NCI-H187 (cell line): ENCODE measurements at regions not wholly inside any gene's neighbourhood (a gene's known extent, or its start where the extent isn't known, plus 50 kb on each side); places are given as distances from the start of the nearest gene placed in this dataset.
"Not testable (repeated sequence)": the region's sequence is repeated elsewhere in the genome, so short reads cannot be mapped to it uniquely, and the experiment has no call there.

Experiments
- DNase-seq, 2 experiments: peaks; one replicate each; lab custom pipeline; 2025; lab: John Stamatoyannopoulos, UW

GRCh38 chr5:32534041-32534440 is 51.3 kb upstream of the SUB1 start:
- DNase-seq: no peak

GRCh38 chr5:32531885-32532520 is 53.4 kb upstream of the SUB1 start:
- no peak for DNase-seq

- not testable (repeated sequence) for DNase-seq
Observed at GRCh38 chr5:32527321-32527720, 58.0 kb upstream of the SUB1 start.

GRCh38 chr5:32526810-32527209 is 58.5 kb upstream of the SUB1 start:
- no peak for DNase-seq

- no peak for DNase-seq
Observed at GRCh38 chr5:32523625-32524024, 61.7 kb upstream of the SUB1 start.

- no peak for DNase-seq
Observed at GRCh38 chr5:32522429-32523143, 62.8 kb upstream of the SUB1 start.

- no peak for DNase-seq
Observed at GRCh38 chr5:32521481-32521880, 63.9 kb upstream of the SUB1 start.

GRCh38 chr5:32520972-32521371 is 64.4 kb upstream of the SUB1 start:
- no peak for DNase-seq

- DNase-seq: no peak
Observed at GRCh38 chr5:32520356-32520755, 65.0 kb upstream of the SUB1 start.

GRCh38 chr5:32519508-32519907 is 65.8 kb upstream of the SUB1 start:
- DNase-seq: no peak

GRCh38 chr5:32514806-32515205 is 70.3 kb upstream of the ZFR start:
- no peak for DNase-seq

- DNase-seq: no peak
Observed at GRCh38 chr5:32512926-32513325, 68.4 kb upstream of the ZFR start.

GRCh38 chr5:32511776-32512374 is 67.3 kb upstream of the ZFR start:
- no peak for DNase-seq

GRCh38 chr5:32510860-32511259 is 66.3 kb upstream of the ZFR start:
- no peak for DNase-seq

GRCh38 chr5:32508806-32509805 is 64.6 kb upstream of the ZFR start:
- DNase-seq: no peak

- no peak for DNase-seq
Observed at GRCh38 chr5:32507738-32508434, 63.3 kb upstream of the ZFR start.

GRCh38 chr5:32506799-32507198 is 62.3 kb upstream of the ZFR start:
- no peak for DNase-seq

GRCh38 chr5:32506201-32506661 is 61.7 kb upstream of the ZFR start:
- DNase-seq: peak; percentile 18 to 45

GRCh38 chr5:32505756-32506155 is 61.2 kb upstream of the ZFR start:
- DNase-seq: no peak

GRCh38 chr5:32504989-32505596 is 60.6 kb upstream of the ZFR start:
- peak in 1 of 2 experiments; percentile 52 for DNase-seq
